Activated T-cell treated with anti-CD3 and anti-CD28 coated beads for 24 hours (primary cell): ENCODE measurements at regions not wholly inside any gene's neighbourhood (a gene's known extent, or its start where the extent isn't known, plus 50 kb on each side); places are given as distances from the start of the nearest gene placed in this dataset.

Experiments used
- DNase-seq: peaks from one replicate; pipeline ENCODE4 v3.0.0-alpha.2; 2020; ENCODE audit warnings: low read depth

DNA sequence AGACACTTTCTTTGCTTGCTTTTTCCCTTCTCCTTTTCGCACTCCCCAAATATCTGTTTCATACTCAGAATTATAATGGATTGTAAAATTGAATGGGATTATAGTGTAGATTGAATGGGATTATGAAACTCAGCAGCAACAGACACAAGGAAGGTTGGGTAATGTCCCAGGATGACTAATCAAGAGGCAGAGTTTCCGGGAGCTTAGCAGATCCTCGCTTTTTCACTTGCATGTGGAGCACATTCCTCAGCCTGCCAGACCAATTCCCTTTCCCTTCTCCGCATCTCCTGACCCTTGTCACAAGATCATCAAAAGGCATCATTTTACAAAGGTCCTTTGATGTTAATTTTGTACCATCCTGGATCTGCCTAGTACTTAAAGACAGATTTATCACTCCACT is 55.1 kb upstream of the SLC1A1 start:
- DNase-seq, result no peak

DNA sequence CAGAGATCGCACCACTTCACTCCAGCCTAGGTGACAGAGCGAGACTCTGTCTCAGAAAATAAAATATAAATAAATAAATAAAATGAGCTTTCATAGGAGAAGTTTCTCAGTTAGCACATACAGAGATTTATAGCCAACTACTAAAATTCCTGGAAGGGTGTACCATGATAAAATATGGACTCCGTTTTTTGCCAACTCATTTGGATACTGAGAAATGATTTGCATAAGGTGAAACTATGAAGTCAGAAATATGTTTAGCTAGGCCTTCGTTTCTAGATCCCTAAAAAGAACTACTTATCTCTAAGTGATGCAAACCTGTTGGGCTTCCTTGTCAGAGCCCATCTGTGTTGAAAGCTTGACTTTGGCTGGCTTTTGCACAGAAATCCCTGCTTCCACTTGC is 56.9 kb upstream of the SLC1A1 start:
- DNase-seq, result no peak

DNA sequence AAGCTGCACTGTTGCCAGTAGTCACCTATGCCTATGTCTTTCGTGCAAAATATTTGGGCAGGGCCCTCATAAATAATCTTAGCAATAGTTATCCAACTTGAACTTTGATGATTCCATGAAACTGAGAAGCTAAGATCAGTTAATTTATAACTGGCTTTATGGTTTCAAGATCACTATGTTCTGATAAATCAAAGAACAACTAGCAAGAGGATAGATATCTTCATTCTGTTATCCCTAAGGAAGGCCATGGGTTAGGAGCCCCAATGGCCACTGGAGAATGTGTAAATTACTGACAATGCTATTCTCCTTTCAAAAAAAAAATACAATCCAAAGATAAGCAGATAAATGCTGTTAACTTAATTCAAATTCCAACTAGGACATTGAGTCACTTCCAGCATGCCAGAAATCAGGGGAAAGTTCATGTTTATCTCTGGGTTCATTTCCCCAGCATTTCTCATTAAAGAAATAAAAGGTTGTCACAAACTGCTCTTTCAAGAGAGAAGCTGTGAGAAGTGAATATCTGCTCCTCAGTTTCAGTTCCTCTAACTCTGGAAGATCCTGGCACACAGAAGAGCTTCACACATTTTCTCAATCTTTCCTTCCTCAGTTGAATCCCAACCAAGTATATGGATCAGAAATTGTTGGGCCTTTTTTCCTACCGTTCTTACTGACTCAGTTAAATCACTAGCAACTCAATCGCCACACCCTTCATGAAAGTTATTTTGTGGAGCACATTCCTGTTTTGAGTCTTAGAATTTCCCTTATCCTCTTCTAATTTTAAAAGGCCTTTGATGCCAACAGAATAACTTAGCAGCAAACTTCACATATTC is 59.6 kb upstream of the SLC1A1 start:
- no peak for DNase-seq

DNA sequence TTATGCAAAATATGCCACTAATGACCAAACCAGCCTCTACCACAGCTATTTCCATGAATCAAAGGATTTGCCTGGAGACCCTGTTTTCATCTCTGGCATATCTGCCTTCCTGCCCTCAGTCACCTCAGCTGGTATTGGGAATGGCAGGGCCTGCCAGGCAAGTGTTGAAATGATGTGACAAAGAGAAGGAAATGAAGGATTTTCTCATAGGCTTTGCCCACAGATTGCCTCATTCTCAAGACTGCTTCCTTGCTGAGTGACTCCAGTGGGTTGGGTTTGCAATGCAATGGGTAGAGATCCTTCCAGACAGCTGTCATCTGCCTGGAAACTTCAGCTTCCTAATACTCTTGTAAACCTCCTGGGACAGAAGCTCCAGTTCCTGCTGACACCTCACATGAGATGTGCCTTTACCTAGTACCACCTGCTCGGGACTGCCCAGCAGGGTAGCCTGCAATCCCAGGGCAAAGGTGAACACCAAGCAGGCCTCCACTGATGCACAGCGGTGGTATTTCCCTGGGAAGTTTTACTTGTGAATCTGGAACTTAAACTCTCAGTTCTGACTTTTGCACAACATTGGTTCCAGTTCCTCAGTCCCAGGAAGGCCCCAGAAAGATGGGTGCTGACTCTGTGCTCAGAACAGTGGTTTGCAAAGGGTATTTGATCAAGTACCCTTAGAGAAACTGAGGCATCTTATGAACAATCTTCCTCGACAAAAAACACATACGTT is 64.8 kb upstream of the SLC1A1 start:
- DNase-seq, result no peak

DNA sequence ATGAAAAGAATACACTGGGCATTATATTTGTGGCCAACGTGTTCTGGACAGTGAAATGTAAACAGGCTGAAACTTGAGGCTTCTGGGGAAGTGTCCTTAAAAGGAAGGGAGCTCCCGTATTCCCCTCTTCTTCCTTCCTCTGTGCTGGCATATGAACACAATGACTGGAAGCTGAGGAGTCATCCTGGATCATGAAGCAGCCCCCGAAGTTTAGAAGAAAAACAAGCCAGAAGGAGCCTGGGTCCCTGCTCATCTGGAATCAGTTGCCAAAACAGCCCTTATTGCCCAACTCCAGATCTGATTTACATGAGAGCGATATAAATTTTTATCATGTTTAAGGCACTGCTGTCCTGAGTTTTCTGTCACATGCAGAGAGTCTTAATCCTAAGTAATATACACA is 65.4 kb upstream of the SLC1A1 start:
- no peak for DNase-seq

DNA sequence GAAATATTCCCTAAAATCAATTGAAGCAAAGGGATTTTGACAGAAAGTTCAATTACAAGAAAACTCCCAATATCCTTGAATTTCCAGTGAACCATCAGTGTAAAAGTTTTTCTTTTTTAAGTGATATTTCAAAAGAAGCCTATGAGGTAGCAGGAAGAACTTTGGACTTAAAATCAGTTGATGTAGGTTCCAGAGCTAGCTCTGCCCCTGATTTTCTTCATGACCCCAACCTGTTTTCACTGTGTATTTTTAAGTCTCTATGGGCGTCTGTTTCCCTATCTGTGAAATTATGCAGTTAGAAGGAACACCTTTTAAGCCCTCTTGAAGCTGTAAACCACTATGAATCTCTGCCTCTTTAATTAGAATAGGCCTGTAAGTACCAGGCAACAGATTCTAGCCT is 66.2 kb upstream of the SLC1A1 start:
- DNase-seq, result no peak

DNA sequence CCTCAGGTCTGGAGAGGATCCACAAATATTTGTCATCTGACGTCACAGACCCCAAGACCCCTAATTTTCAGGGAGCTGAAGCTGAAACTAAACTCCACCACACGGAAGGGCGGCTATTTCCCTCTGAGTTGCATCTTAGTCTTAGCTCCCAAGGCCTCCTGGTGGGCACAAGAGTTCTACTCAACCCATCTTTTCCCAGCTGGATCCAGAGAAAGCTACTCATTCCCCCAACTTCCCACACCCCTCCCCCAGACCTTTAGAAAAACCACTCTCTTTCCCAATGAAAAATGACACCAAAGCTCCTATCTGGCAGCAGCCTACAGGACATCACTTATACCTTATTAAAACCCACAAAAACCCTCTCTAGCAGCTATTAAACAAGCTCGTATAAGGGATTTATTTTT is 67.1 kb upstream of the SLC1A1 start:
- DNase-seq, result no peak

DNA sequence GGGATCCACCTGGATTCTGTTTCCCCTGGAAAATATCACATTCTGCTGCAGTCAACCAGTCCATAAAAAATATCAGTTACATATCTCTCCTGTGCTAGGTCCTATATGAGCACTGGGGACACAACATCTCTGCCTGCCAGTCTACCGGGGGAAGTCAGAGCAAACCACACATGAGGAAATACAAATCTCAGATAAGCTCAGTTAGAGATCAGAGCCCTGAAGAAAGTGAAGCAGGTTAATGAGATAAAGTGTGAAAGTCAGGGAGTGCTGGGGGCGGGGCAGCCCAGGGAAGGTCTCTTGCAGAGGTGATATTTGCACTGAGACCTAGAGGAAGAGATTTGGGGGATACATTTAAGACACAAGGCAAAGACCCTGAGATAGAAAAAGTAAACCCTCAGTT is 67.8 kb upstream of the SLC1A1 start:
- no peak for DNase-seq

DNA sequence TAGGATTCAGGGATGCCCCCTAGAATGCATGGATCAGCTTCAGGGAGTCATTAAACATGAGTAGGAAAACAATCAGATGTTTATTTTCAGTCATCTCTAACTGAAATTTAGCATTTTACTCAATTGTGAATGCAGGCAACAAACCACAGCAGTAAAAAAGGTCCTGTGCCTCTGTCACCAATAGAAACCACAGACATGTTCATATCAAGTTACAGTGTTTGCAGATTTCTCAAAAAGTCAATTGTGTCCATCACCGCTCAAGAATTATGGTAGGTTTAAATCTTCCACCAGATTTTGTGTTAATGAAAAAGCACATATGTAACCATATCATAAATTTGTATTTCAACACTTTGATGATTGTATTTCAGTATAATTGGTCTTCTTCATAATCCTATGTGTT is 68.4 kb upstream of the SLC1A1 start:
- DNase-seq, result no peak

DNA sequence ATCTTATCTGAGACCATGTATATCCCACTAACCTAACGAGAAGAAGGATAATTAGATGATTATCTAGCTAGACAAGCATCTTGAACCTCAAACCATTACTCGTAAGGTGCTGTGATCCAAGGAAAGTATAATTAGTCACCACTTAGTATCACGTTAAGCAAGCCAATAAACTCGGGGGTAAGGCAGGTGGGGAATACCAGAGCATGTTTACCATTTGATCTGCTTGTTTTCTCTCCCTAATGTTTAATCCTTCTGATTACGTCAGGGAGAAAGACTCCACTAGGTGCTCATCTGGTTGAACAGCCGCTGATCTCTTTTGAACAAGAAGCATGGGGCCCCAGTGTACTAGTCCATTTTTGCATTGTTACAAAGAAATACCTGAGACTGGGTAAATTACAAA is 69.9 kb upstream of the SLC1A1 start:
- no peak for DNase-seq

DNA sequence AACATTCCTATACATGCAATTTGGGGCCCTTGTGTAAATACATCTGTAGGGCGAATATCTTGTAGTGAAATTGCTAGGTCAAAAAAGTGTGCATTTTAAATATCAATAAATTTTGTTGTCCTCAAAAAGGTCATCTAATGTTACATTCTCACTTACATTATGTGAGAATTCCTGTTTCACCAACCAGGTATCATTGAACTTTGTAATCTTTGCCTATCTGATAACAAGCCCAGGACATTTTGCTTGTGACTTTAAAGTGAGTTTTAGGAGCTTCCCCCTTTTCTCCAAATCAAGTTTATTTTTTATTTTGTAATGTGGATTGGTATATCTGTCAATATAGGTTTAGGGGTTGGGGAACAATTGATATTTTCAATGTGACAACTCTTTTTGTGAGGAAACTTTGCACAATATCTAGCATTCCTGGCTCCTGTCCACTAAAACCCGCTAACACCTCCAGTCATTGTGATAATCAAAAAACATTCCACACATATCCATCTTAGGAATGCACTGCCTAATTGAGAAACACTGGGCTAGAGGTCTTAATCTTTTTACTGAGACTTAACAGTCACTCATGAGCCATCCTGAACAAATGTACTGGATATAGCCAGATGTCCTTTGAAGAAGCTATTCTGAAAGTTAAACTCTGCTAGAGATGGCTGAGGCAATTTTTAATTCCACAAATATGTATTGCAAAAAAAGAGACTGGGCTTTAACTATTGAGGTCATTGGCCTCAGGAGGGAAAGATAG is 72.5 kb upstream of the SLC1A1 start:
- no peak for DNase-seq

DNA sequence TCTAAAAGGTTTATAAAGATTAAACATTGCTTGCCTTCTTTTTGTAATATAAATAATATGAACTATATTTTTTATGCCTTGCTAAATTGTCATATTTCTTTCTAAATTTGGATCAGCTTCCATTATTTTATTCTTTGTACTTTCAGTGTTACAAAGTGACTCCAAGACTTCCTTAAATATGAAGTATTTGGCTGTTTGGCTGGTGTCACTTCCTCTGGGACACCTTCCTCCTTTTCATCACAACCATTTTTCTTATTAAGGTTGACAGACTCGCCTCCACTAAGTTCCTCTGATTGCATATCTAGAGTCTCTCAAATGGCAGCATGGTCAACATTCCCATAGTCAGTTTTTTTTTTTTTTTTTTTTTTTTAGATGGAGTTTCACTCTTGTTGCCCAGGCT is 73.8 kb upstream of the SLC1A1 start:
- DNase-seq, result no peak

DNA sequence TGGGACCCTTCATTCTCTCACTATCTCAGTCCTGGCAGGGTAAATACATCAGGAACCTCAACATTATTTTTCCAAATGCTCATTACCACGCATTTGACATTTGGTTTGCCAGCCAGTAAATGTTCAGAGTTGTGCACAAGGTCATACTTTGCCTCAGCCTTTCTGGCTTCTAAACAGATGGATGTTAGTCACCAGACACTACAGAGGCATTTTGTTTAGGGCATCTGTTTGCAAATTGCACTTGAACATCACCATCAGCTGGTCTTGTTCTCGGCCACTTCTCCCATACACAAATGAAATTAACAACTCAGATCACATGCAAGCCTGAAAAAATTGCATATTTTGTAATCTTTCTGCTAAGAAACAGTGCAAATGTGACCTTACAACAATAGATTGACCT is 75.0 kb upstream of the SLC1A1 start:
- DNase-seq, result no peak

DNA sequence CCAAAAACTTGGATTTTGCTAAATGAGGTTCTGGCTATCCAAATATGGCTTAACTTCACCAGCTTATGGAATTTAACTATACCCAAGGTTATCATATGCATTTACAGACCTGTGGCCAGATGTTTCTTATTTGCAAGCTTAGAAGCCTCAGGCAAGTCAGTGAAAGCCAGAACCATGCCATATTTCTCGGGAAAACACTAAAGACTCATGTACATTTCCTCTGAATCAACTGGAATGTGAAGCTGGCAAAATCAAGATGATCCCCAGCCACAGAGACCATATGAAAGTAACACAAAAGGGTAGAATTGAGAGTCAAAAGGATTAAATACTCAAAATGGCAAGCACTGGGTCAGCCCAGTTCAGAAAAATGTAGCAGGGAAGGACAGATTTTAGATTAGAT is 76.4 kb upstream of the SLC1A1 start:
- DNase-seq, result no peak

DNA sequence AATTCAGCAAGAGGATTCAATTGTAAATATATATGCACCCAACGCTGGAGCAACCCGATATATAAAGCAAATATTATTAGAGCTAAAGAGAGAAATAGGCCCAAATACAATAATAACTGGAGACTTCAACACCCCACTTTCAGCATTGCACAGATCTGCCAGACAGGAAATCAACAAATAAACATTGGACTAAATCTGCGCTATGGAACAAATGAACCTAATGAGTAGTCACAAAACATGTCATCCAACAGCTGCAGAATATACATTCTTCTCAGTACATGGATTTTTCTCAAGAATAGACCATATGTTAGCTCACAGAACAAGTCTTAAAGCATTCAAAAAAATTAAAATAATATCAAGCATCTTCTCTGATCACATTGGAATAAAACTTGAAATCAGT is 86.1 kb upstream of the SLC1A1 start:
- DNase-seq, result no peak

DNA sequence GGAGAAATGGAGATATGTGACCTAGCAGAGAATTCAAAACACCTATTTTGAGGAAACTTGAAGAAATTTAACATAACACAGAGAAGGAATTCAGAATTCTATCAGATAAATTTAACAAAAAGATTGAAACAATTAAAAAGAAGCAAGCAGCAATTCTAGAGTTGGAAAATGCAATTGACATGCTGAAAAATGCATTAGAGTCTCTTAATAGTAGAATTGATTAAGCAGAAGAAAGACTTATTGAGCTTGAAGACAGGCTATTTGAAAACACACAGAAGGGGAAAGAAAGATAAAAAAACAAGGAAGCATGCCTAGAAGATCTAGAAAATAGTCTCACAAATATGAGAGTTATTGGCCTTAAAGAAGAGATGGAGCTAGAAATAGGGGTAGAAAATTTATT is 87.8 kb upstream of the SLC1A1 start:
- DNase-seq, result no peak

DNA sequence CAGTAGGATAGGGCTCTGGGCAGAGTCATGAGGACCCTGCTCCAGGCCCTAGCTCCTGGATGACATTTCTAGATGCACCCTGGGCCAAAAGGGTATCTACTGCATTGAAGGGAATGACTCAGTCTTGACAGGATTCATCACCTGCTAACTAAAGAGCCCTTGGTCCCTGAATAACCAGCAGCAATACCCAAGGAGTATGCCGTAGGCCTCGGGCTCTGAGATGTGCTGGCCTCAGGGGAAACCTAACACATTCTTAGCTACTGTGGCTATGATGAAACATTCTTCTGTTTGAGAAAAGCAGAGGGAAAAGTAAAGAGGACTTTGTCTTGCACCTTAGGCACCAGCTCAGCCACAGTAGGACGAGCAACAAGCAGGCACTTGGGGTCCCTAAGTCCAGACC is 89.5 kb upstream of the SLC1A1 start:
- DNase-seq, result no peak

DNA sequence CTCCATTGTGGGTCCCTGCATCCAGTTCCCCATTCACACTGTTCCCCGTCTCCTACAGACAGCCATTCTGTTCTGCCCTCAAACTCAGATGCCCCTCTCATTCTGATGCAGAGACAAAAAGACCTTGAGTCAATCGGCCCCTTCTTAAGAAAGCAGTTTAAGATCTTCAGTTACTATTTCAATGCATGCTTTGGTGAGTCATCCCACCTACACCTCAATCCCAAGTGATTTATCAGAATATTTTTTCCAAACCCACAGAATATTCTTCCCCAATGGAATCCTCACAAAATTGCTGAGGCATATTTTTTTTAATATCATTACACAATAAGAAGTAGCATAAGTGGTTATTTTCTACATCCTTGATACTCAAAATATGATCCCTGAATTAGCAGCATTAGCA is 92.4 kb upstream of the SLC1A1 start:
- DNase-seq, result no peak

DNA sequence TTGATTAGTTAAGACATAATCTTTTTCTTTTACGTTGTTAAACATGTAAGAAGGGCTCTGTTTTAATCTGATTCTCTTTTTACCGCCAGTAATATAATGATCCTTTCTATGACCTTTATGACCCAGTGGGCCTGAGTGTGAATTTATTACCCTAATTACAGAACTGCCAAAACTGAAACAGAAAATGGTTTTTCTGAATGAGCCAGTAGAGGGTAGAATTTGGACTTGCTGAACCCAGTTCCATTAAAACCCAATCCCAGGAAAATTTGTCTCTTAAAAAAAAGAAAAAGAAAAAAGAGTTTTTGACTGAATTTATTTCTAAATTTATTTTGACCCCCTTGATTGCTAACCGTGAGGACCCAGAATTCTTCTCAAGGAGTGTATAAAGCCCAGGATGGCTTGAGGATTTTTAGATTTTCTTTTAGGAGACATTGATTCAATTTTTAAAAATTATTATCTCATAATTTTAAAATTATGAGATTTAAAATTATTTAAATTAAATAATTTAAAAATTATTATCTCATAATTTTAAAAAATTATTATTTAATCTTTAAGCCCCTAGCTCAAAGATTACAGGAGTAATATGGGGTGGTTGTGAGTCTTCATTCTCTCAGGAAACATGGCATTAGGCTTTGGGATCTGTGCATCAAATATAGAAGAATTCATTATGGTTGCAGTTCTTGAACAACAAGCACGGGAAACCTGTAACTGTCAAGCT is 94.1 kb upstream of the GLIS3 start:
- DNase-seq, result no peak

DNA sequence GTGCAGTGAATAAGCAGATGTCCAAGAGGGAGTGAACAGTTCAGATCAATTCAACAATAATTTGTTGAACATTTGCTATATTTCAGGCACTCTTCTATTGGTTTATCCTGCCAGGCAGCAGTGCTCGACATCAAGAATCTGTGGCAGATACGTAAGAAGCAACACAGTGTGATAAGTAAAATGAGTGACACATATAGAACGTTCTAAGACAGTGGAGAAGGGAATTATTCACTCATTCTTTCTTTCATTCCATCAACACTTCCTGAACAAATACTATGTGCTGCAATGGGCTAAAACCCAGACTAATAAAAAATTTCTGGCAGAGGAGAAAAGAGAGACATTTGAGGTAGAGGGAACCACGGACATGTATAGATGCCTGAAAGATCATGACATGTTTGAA is 89.9 kb upstream of the GLIS3 start:
- DNase-seq, result no peak

DNA sequence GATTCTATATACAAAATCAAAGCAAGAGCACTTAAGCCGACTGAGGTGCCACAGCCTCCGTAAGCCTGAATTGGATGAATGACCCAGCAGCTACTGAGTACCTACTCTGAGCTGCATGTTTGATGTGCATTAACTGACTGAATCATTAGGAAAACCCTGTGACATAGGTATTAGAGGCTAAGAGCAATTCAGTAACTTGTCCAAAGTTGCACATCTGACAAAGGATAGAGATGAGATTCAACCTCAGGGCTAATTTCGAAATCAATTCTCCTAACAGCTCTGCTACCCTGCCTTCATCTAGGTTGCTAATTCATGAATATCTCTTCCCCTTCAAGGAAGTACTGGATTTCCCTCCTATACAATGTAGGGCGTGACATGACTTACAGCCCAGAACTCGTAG is 89.1 kb upstream of the GLIS3 start:
- DNase-seq, result no peak

DNA sequence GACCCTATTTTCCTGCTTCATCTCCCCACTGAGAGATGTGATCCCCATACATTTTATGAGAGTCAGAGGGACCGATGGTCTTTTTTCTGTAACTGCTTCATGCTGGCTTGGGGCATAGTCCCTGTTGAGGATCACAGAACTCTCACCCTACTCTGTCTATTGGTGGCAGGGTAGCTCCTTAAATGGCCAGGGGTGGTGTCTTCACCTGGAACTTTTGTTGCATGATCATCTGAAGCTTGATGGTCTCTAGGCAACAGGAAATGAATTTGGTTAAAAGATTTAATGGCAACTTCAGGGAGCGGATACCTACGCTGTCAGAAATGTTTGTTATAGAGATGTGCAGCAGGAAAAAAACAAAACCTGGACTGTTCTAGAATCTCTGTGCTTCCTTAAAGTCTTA is 87.0 kb upstream of the GLIS3 start:
- no peak for DNase-seq

DNA sequence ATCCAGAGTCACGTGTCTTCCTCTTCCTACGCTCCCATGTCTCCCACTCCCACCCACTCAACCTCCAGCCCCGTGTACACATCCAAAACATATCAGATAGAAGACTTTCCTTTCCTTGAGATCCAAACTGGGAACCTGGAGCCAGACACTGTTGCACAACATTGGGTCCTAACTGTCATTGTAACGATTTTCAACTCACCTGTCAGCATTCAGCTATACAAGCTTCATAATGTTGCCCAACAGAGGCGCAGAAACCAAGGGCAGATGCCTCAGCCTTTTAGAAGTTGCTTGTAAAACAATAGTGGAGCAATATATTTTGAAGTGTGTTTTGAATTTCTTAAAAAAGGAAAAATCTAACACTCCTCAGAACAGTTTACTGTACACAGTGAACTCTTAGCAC is 84.9 kb upstream of the GLIS3 start:
- no peak for DNase-seq
